GM03348 (cell line): ENCODE measurements at regions not wholly inside any gene's neighbourhood (a gene's known extent, or its start where the extent isn't known, plus 50 kb on each side); places are given as distances from the start of the nearest gene placed in this dataset.
A peak's percentile ranks its signal among the peaks of the same experiment; 100 is the strongest.

ENCODE experiments used
- DNase-seq: peaks from one replicate; pipeline ENCODE4 v3.0.0; 2012; ENCODE audit warnings: low spot score

DNA sequence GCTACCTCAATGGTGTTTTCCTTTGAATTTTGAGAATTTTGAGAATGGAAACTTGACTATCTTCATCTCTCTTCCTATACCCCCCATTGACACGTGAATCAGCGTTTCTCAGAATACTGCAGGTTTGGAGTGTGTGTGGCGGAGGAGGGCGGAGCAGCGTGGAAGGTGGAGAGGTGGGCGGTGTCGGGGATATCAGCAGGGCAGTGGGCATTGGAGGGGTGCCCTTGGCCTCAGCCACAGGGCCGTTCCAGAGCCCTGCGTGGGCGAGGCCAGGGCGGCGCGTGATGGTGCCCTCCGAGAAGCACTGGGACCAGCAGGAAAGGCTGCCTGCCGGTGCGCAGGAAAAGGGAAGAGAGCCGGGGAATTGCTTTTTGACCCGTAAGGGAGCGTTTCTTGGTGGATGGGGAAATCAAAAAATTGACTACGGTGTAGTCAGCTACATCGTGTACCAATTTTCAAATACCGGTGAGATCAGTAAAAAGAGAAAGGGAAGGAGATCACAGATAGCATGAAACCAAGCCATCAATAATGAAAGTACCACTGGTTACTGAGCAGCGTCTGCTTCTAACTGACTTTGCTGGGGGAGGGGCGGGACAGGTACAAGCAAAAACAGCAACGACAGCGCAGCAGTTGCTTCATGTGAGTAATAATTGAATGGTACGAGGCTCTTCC is 82.7 kb upstream of the DUSP22 start:
- DNase-seq: no peak

DNA sequence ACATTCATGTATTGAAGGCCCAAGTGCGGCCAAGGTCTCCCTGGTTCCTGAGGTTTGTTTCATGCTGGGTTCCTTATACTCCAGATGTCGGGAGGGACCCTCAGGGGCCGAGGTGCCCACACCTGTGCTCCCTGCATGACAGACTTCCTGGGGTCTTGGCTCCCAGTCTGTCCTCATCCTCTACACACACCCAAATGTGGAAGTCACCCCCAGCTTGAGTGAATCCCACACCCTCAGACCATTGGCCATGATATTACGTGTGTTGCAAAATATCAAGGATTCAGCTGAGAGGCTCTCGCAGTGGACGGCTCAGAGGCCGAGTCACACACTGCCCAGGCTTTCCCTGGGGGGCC is 82.2 kb upstream of the DUSP22 start:
- no peak for DNase-seq

DNA sequence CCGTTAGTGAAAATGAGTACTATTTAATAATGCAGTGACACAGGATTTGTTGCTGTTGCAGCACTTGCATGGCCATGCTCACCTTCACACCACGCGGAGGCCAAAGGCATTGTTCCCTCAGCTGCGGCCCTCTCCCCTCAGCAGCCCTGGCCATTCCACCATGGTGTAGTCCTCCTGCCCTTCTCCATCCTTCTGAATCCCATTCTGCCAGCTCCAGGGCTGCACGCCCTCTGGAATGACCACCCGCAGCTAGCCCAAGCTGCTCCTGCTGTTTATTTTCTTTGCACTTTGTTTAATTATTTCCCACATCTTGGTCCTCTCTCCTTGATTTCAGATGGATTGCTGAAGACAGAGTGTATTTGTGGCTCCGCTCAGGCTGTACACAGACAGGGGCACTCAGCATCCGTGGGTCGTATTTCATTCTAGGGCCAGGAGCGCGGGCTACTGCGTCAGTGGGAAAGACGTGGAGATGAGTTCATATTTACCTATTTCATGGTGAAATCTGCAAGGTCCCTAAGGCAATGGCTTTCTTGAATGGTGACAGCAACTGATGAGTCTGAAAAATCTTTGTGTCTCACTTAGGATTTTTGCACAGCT is 81.4 kb upstream of the DUSP22 start:
- DNase-seq: no peak

DNA sequence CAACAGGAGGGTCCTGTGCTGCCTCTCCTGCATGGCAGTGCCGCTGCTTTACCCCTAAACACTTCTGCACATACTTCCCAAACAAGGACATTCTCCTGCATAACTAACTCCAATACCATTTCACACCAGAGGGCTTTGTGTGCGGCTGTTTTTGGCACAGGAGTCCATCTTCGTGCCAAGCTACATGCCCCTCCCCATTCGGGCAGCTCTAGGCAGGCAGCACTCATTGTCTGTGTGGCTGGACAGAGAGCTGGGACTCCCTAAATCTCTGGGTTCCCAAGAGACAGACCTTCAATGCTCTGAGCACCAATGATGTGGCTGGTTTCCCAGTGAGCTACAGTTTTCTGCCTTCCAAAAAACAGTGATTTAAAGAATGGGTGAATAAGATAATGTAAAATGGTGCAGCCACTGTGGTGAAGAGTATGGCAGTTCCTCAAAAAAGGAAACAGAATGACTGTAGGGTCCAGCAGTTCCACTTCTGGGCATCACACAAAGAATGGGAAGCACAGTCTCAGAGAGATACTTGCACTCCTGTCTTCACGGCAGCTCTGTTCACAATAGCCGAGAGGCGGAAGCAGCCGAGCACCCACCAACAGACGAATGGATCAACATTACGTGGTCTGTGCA is 80.3 kb upstream of the DUSP22 start:
- no peak for DNase-seq

DNA sequence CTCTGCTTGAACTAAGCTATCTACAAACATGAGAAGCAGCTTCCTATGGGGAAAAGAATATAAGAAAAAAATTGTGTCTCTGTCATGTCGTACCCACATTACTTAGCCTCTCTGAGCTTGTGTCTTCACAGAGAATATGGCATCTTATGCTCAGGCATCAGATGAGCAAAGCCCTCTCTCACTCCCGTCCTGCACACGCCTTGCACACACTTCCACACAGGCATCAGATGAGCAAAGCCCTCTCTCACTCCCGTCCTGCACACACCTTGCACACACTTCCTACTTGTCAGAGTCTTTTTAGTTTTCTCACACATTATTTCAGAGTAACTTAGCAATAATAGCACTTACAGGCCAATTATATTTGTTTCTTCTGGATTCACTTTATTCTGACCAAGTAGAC is 79.0 kb upstream of the DUSP22 start:
- no peak for DNase-seq

DNA sequence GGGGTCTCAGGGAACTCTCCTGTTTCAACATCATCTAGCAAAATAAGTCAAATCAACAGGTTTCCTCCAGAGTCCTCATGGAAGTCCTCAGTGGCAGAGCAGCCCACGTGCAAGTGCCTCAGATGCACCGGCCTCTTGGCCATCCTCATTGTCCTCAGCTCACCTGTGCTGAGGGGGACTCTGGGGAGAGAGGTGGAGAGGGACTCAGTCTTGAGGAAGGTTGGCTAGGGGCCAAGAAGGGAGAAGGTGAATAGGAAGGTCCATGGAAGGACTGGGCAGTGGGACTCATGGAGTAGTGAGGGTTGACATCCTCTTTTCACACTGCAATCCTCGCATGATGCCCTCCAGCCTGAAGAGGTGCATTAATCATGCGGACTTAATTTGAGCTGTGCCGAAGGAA is 77.9 kb upstream of the DUSP22 start:
- DNase-seq: no peak

DNA sequence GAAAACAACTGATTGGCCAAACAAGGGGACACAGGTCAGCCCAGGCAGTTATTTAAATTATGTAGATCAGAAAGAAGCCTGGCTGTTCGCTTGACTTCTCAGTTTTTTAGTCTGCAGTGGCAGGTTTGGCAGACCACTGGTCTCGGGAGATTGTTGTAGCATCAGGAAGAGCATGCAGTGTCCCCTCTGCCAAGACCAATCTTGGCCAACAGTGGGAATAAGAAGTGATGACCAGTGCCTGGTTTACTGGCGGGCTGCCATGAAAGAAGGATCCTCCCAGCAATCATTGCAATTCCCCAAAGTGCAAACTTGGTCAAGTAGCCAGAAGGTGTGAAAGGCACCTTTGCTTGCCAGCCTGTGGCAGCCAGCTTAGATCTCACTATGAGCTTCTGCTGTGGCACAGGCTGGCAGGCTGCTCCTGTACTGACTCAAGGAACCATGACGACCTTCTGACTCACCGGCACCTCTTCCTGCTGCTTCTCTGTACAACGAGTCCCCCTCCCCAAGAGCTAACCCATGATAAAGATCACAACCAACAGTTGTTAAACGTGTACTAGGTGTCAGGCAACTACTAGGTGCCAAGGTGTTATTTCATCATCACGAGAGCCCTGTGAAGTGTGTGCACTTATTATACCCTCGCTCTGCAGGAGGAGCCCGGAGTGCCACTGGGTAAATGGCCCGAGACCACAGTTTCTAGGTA is 76.8 kb upstream of the DUSP22 start:
- DNase-seq: no peak

DNA sequence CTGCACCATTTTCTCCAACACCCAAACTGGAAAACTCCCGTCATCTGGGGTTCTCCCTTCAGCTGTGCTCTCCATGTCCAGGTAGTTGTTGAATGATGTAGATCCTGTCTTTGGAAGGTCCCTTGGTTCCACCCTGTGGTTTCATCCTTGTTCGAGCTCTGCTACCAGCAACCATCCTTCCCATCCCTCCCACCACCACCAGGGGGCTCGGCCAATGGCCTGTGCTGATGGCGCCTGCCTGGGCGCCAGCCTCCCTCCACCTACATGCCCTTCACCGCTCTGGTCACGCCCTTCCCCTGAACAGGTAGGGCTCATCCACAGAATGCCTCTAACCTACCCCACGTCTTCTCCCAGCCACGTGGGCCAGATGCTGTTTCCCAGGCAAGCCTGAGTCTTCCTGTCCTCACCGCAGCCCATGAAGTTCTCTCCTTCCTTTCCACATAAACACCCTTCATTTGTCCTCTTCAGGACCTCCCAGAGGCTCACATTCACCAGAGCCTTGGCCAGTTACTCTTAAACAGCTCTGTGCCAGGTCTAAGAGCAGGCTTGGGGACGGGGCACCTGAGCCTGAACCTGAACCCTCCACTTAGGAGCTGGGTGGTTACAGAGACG is 75.1 kb upstream of the DUSP22 start:
- DNase-seq: no peak

DNA sequence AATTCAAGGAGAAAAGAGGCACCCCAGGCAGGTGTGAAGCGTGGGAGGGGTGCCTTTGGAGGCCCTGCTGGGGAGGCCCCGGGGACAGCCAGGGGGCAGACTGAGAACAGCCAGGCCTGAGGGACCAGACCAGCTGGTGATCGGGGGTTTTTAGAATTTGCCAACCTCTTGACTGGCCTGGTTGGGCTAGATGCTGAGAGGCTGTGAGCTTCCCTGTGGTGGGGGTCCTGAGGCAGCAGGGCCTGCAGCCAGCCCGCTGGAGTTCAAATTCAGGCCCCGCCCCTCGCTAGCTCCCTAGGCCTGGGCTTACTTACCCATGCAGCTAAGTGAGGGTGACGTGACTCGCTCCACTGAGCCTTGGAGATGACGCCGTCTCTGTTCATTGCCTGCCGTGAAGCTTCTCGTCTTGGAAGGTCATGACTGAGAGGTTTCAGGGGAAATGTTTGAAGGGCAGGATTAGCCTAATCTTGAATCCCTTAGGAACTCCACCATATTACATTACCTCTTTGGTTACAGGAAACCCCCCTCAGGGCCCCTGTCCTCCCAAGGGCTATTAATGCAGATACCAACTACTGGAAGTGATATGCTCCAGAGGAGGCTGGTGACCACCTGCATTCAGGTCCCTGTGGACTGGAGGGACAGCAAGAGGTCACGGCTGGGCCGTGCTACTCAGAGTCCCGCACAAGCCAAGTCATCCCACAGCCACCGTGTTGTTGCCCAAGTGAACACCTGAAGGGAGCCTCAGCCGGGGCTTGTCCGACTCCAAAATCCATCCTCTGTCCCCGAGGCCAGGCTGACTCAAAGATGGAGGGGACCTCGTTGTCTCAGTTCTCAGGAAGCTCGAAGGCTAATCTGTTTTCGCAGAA is 73.9 kb upstream of the DUSP22 start:
- DNase-seq: no peak

DNA sequence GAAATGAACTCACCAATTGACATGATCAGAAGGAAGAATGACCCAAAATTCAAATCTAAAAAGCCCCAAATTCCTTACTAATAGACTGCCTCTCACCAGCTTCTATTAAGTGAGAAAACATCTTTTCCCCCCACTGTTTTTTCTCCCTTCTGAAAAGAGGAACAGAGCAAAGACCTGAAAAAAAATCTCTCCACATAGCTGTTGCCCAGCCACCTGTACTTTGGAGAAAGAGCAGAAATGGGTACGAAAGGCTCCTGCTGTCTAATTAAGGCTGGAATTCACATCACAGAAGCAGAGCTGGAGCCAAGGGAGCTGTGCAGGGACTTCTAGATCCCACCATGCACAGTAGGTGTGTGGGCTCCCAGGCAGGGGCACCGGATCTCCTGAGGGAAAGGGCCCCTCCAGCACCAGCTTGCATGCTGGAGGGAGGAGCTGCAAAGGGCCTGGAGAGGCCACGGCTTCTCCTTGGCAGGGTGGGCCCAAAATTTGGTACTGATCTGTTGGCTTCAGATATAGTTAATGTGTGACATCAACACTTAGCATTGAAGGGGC is 73.2 kb upstream of the DUSP22 start:
- DNase-seq: no peak

DNA sequence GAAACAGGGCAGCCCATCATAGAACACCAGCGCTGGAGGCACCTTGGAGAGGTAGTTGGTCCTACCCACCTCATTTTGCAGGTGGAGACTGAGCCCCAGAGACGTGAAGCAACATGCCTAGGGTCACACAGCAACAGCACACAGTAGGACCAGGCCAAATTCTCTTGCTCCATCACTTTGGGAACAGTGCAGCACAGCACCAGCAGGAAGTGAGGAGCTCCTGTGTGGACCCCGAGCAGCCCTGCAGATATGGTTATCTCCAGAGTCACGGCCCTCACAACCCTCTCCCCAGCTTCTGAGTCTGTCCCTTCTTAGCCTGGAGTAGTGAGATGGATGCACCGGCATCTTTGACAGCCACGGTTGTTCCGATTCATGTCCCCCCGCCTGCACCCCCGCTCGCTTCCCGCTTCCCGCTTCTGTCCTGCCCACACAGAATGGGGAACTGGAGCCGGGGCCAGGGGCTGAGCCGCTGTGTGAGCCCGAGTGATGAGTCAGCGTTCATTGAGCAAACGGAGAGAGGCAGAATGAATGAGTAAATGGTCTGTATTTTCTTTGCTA is 72.6 kb upstream of the DUSP22 start:
- peak; percentile 82 for DNase-seq

DNA sequence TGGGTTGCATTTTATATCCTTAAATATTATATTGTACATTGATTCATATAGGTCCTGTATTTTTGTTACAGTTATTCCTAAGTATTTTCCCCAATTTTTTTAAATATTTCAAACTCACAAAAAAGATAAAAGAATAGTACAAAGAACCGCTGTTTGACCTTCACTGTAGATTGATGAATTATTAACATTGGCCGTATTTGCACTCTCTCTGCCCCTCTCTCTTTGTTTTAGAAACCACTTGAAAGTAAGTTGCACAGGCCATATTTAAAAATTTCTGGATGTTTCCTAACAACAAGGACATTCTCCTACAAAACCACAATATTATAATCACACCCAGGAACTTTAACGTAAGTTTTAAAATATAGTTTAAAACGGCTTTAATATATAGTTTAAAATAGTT is 72.0 kb upstream of the DUSP22 start:
- no peak for DNase-seq

DNA sequence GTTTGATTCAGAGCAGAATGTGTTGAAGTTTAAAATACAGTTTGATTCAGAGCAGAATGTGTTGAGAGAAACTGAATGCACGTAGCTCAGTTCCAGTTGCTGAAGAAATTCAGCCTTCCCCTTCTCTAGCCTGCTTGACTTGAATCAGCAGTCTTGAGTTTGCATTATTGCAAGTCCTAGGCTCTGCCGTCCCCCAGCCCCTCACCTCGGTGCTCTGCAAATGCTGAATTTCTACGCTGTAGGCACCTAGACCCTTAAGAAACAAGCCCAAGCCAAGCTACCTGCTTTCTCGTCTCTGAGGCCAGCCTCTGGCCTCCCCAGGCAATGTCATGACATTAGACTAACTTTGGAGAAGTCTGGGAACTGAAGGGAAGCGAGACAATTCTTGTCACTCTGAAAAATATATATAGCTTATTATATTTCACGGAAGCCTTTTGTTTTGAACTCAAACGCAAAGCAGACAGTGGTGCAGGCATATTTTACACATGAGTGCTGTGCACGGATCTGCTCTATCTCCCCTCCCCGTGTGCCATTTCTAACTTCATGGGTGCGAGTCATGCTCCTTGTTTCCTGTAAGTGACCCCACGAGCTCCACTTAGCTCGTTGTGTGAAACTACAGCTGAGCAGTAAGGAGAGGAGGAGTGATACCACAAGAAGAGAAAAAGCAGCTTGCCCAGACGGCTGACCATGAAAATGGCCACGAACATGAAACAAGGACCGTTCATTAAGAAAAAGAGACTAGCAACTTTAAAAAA is 71.4 kb upstream of the DUSP22 start:
- peak; percentile 30 for DNase-seq

DNA sequence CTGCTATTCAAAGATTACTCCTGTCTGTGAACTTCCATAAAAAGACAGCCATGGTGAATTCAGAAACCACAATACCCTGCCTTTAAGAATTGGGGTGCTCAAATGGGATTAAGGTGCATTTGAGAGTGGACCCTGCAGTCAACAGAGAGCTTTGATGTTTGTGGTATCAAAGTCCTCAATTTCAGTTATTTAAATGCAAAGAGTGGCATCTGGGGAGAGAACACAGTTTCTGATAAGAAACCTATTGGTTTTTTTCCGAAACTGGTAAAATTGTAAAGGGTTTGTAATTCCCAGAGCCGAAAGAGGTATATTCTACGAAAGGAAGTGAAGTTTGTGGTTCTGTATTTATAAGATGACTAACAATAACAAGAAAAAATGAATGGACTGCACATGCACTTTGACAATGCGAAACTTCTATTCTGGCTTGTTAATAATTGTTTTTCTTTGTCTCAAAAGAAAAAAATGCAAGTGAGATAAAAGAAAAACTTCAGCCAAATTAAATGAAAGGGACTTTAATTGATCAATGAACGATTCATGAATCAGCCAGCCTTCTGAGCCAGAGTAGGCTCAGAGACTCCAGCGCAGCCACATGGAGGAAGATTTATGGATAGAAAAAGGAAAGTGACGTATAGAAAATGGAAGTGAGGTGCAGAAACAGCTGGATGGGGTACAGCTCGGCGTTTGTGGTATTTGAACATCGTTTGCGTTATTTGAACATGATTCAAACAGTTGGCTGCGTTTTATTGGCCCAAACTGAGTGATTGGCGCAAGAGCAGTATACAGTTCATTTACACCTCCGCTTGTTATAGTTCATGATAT is 70.5 kb upstream of the DUSP22 start:
- no peak for DNase-seq

DNA sequence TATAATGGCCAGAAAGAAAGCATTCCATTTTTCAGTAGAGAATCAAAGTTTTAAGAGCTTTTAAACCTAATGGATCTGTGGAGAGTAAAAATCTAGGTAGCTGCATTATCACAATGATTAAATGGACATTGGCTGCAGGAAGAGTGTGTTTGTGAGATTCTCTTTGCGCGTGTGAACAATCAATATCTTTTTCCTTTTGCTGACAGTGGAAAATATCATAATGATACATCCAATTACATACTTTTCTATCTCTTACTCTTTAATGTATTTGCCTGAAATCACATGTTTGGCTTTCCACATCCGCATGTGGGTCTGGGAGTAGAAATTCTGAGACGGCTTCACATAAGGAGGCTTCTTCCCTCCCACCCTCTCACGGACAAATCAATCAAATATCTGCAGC is 69.8 kb upstream of the DUSP22 start:
- DNase-seq: no peak

DNA sequence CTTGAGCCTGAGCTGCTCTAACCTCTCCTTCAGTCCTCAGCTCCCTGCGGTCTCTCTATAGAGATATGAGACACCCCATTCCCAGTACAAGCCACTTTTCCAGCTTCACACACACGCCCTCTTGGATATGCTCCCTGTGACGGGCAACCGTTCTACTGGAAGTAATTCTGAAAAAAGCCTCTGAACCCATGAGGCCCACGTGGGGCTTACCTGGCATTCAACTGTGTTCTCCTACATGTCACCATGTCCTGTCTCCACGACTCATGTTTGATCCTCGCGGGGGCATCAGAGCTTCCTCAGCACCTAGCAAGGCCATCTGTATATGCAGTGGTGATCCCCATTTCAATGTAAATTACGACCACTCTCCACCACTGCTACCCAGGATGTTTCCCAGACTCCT is 69.2 kb upstream of the DUSP22 start:
- DNase-seq: no peak

DNA sequence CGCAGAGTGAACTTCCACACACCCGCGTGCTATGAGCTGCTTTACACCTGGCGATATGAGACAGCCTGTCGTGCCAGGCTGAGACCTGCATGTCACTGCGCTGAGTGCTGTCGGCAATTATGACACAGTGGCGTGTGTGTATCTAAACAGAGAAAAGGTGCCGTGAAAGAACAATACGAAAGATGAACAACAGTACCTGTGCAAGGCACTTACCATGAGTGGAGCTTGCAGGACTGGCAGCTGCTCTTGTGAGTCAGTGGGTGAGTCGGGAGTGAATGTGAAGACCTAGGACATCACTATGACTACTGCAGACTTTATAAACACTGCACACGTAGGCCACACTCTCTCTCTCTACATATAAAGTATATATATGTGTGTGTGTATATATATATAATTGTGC is 68.5 kb upstream of the DUSP22 start:
- no peak for DNase-seq

DNA sequence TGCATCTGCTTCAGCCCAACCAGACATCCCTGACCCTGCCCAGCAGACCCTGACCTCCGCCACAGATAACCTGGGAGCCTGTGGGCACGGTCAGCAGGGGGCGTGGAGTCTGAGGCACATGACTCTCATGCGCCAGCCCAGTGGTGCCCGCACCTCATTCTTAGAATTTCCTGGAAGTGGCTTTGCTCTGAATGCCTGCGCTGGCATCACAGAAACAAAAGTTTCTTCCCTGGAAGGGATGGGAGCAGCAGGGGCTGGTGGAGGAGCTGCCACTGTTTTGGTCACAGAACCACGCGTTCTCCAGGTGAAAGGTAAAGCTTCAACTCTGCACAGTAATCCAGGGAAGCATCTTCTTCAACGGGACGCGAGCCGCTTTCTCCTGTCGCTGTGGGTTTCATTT is 67.9 kb upstream of the DUSP22 start:
- no peak for DNase-seq

DNA sequence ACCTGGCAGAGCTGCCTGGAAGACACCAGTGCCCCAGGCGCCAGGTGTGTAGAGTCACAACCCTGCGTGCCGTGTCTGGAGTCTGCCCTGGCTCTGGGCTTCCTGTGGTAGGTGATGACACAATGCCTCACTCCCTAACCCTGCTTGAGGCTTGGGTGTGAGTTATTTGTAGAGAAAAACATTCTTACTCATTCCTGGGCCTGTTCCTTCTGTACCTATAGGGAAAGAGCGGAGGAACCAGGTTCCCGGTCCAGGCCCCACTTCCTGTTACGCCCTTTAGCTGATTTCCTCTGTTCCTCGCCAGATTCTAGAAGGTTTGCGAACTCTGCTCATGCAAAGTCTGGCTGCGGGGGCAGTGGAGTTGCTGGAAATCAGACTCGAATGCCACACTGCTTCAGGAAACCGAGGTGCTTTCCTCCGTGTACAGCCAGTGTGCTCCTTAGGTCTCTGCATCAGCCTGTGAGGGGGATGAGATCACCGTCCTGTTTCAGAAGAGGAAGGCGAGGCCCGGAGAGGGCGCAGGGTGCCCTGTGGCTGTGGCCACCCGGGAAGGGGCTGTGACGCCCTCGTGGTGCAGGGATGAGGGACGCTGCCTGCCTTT is 67.1 kb upstream of the DUSP22 start:
- no peak for DNase-seq
